ENCODE measurements at regions not wholly inside any gene's neighbourhood (a gene's known extent, or its start where the extent isn't known, plus 50 kb on each side); places are given as distances from the start of the nearest gene placed in this dataset.
"Not testable (repeated sequence)": the region's sequence is repeated elsewhere in the genome, so short reads cannot be mapped to it uniquely, and the experiment has no call there.

DNA sequence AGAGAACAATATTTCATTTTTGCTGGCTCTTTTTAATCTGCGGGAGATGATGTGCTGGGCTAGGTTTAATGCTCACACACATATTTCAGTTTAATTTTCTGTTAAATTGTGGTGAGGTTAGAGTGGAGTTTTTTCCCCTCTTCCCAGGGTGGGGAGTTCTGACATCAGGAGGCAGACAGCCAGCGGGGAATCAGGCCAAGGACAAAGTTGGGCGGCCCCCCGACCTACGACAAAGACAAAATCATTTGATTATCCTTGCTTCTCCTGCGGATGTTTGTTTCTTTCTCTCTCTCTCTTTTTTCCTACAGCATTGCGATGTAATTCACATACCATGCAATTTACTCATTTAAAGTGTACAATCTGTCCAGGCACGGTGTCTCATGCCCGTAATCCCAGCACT, 295.9 kb downstream of the NPIPA7 start:
- 80 to 90% methylated on average over 2 to 4 of the region's 9 CpGs; no CpG with 5 or more reads in 3 of the 5 donors for WGBS, 5 donors
- H3K9me3 ChIP-seq; intact Hi-C loops (cut with DNase I; ENCODE audit: low total_unique reads); H3K27me3 ChIP-seq (replicated peaks in 1 of 7); DNase-seq; H3K27ac ChIP-seq; H3K4me1 ChIP-seq; H3K4me3 ChIP-seq; H3K36me3 ChIP-seq: not testable (repeated sequence)

DNA sequence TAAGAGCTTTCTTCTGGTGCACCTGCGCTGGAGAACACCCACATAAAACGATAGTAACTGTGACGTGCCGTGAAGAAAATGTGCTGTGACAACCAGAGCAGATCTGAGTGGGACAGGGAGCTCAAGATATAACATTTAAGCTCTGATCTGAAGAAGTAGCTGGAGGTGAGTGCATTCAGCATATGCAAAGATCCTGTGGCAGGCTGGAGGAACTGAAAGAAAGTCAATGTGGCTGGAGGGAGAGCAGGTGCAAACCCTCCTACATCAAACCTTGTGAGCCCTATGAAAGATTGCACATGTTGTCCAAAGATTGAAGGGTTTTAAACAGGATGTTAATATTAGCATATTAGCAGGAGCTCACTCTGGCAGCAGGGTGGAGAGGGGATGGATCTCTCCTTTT, 342.9 kb downstream of the NPIPA7 start:
- DNase-seq; intact Hi-C loops (cut with DNase I; ENCODE audit: low total_unique reads); H3K27me3 ChIP-seq (replicated peaks in 1 of 7); H3K4me1 ChIP-seq; H3K36me3 ChIP-seq; H3K4me3 ChIP-seq; H3K9me3 ChIP-seq; H3K27ac ChIP-seq: not testable (repeated sequence)
- WGBS, 5 donors = no CpG with 5 or more reads among the region's 4 CpGs

DNA sequence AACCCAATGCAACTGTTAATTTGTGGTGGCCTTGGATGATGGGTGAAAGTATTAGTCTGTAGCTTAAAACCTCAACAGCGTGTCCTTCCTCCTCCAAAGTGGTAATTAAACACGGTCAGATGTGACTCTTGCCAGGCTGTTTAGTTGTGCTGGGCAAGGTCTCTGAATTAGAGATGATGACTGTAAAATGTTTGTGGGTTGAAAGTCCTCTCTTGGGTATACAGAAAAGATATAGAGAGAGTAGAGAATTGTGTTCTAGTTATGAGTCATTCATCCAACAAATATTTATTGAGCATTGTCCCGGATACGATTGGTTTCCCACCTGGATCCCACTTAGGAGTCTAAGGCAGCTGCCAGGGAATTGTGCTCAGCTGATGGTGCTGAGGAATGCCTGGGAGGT, 343.7 kb downstream of the NPIPA7 start:
- DNase-seq; intact Hi-C loops (cut with DNase I; ENCODE audit: low total_unique reads); H3K4me1 ChIP-seq; H3K27me3 ChIP-seq (replicated peaks in 1 of 7); H3K27ac ChIP-seq; H3K9me3 ChIP-seq; H3K4me3 ChIP-seq; H3K36me3 ChIP-seq: not testable (repeated sequence)
- WGBS, 5 donors = 60 to 100% (median 90%) methylated on average over 1 to 2 of the region's 4 CpGs; no CpG with 5 or more reads in 1 of the 5 donors

DNA sequence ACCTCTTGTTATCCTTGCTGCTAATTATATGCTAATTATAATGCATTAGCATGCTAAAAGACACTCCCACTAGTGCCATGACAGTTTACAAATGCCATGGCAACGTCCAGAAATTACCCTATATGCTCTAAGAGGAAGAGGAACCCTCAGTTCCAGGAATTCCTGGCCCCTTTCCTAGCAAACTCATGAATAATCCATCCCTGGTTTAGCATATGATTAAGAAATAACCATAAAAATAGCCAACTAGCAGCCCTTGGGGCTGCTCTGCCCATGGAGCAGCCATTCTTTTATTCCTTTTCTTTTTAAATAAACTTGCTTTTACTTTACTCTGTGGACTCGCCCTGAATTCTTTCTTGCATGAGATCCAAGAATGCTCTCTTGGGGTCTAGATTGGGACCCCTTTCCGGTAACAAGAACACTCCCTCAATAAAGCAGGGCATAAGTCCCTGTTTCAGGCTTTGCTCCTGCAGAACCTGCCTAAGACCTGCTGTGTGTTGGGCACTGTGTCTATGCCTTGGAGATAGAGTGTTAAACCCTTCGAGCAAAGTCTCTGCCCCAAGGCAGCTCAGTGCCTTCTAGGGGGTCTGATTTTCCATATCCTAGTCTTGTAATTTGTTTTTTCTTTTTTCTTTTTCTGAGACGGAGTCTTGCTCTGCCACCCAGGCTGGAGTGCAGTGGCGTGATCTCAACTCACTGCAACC, 345.0 kb downstream of the NPIPA7 start:
- H3K9me3 ChIP-seq; H3K4me3 ChIP-seq; H3K4me1 ChIP-seq; H3K27ac ChIP-seq; H3K27me3 ChIP-seq (replicated peaks in 1 of 7); DNase-seq; intact Hi-C loops (cut with DNase I; ENCODE audit: low total_unique reads); H3K36me3 ChIP-seq: not testable (repeated sequence)
- no CpG with 5 or more reads among the region's 6 CpGs for WGBS, 5 donors

DNA sequence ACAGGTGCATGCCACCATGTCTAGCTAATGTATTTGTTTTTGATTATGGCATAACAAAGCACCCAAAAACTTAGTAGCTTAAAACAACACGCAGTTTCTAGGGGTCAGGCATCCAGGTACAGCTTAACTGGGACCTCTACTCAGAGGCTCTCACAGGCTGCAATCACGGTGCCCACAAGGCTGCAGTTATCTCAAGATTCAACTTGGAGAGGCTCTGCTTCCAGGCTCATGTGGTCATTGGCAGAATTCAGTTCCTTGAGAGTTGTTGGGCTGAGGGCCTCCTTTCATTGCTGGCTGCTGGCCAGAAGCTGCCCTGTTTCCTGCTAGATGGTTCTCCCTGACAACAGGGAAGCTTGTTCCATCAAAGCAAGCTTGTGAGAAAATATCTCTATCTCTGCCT, 348.1 kb downstream of the NPIPA7 start:
- H3K36me3 ChIP-seq; H3K27me3 ChIP-seq (replicated peaks in 1 of 7); H3K27ac ChIP-seq; H3K4me3 ChIP-seq; DNase-seq; intact Hi-C loops (cut with DNase I; ENCODE audit: low total_unique reads); H3K4me1 ChIP-seq; H3K9me3 ChIP-seq: not testable (repeated sequence)
- no CpG with 5 or more reads among the region's 2 CpGs for WGBS, 5 donors

DNA sequence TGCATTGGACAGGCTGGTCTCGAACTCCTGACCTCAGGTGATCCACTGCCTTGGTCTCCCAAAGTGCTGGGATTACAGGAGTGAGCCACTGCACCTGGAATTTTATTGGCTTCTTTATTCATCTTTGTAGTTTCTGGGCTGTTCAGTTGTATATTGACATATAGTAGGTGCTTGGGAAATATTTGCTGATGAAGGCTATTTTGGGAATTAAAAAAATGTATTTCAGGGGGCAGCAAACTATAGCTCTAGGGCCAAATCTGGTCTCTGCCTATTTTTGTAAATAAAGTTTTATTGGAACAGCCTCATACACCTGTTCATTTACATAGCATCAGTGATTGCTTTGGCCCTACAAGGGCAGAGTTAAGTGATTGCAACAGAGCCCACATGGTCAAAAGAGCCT, 363.6 kb downstream of the NPIPA7 start:
- H3K4me3 ChIP-seq; H3K9me3 ChIP-seq; DNase-seq; H3K36me3 ChIP-seq; H3K4me1 ChIP-seq; intact Hi-C loops (cut with DNase I; ENCODE audit: low total_unique reads); H3K27ac ChIP-seq; H3K27me3 ChIP-seq (replicated peaks in 1 of 7): not testable (repeated sequence)
- 25 to 67% methylated on average over 1 of the region's 1 CpG; no CpG with 5 or more reads in 3 of the 5 donors for WGBS, 5 donors

DNA sequence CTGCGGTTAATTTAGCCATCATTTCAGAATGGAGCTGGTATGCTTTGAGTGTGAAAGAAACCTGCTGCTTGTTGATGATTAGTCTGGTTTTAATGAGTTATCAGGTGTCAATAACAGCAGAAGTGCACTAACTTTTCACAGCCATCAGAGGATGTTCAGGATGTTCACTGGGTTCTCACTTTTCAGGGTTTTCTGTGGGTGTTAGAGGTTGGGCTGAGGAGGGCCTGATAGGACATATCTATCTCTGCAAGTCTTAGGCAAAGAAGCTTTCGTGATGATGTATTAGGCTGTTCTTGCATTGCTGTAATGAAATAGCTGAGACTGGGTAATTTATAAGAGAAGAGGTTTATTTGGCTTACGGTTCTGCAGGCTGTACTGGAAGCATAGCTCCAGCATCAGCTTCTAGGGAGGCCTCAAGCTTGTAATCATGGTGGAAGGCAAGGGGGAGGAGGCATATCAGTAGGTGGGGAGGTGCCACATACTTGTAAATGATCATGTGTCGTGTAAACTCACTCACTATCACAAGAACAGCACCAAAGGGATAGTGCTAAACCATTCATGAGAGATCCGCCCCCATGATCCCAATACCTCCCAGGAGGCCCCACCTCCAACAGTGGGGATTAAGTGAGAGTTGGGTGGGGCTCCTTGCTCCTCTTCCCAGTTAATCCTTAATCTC, 376.2 kb downstream of the NPIPA7 start:
- intact Hi-C loops (cut with DNase I; ENCODE audit: low total_unique reads); H3K27ac ChIP-seq; H3K36me3 ChIP-seq; H3K27me3 ChIP-seq (replicated peaks in 1 of 7); DNase-seq; H3K9me3 ChIP-seq; H3K4me1 ChIP-seq; H3K4me3 ChIP-seq: not testable (repeated sequence)
- WGBS, 5 donors = 61 to 100% (median 92%) methylated on average over 1 to 2 of the region's 5 CpGs

DNA sequence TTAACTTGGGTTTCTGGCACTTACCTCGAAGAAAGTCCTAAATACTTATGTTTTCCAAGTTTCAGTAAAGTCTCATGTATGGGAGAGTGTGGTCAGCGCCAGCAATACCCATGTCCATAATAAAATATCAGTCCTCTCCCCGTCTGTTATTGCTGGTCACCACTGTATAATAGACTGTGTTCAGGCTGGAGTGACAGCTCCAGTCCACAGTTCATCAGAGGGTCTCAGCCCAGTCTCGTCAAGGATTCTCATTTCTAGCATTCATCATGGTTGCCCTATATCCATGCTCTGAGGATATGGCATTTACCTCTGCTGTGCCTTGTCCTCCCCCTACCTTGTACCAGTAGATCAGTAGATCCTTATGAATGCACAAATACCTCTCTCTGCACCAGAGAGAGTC, 384.5 kb downstream of the NPIPA7 start:
- no peak for DNase-seq
- no peaks in the 10 kb centered on the region for H3K4me1 ChIP-seq
- H3K27ac ChIP-seq = no peak overlapping the region
- no peak for TF ChIP-seq POLR2A (IDR thresholded peaks at IDR 0.05)
- TF ChIP-seq POLR2AphosphoS5 (IDR thresholded peaks at IDR 0.05) = no peak
- TF ChIP-seq, protein P1, sequence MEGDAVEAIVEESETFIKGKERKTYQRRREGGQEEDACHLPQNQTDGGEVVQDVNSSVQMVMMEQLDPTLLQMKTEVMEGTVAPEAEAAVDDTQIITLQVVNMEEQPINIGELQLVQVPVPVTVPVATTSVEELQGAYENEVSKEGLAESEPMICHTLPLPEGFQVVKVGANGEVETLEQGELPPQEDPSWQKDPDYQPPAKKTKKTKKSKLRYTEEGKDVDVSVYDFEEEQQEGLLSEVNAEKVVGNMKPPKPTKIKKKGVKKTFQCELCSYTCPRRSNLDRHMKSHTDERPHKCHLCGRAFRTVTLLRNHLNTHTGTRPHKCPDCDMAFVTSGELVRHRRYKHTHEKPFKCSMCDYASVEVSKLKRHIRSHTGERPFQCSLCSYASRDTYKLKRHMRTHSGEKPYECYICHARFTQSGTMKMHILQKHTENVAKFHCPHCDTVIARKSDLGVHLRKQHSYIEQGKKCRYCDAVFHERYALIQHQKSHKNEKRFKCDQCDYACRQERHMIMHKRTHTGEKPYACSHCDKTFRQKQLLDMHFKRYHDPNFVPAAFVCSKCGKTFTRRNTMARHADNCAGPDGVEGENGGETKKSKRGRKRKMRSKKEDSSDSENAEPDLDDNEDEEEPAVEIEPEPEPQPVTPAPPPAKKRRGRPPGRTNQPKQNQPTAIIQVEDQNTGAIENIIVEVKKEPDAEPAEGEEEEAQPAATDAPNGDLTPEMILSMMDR (IDR thresholded peaks at IDR 0.05 in 8 of 11, conservative IDR thresholded peaks at IDR 0.05 in 3 of 11) = no peak
- H3K27me3 ChIP-seq (replicated peaks in 1 of 7) = no peaks in the 10 kb centered on the region
- 80 to 91% (median 88%) methylated on average over 4 of the region's 4 CpGs for WGBS, 5 donors
- H3K9me3 ChIP-seq = peaks cover 0 to 9% (median 0%) of the 10 kb centered on the region in 8 donors
- H3K4me3 ChIP-seq = no peak overlapping the region
- no peaks in the 10 kb centered on the region for H3K36me3 ChIP-seq
- intact Hi-C loops (cut with DNase I; ENCODE audit: low total_unique reads) = no loop called here

DNA sequence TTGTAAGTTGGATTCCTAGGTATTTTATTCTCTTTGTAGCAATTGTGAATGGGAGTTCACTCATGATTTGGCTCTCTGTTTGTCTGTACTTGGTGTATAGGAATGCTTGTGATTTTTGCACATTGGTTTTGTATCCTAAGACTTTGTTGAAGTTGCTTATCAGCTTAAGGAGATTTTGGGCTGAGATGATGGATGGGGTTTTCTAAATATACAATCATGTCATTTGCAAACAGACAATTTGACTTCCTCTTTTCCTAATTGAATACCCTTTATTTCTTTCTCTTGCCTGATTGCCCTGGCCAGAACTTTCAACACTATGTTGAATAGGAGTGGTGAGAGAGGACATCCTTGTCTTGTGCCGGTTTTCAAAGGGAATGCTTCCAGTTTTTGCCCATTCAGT, 391.8 kb downstream of the NPIPA7 start:
- DNase-seq; H3K4me3 ChIP-seq; H3K36me3 ChIP-seq; H3K4me1 ChIP-seq; H3K9me3 ChIP-seq; H3K27ac ChIP-seq; intact Hi-C loops (cut with DNase I; ENCODE audit: low total_unique reads): not testable (repeated sequence)
- 78 to 93% (median 88%) methylated on average over 1 of the region's 1 CpG for WGBS, 5 donors
- peaks cover 0 to 19% (median 0%) of the 10 kb centered on the region in 7 donors for H3K27me3 ChIP-seq (replicated peaks in 1 of 7)
